HL-60 (cell line): ENCODE measurements at regions not wholly inside any gene's neighbourhood (a gene's known extent, or its start where the extent isn't known, plus 50 kb on each side); places are given as distances from the start of the nearest gene placed in this dataset.

ENCODE experiments used
- DNase-seq, 2 experiments: peaks; one replicate each; pipeline ENCODE4 v3.0.0-alpha.2; 2010 to 2020; ENCODE audit warnings: low read depth in 1 of 2, low spot score in 1 of 2
- H3K27ac ChIP-seq: fragments of 250-450 bp; sonication (Bioruptor Pico); replicated peaks from 2 replicates; pipeline ENCODE4 v1.5.1; 2020; ENCODE audit warnings: mild to moderate bottlenecking, moderate library complexity
- H3K27me3 ChIP-seq: fragments of 250-450 bp; sonication (Bioruptor Pico); 2 replicates; pipeline ENCODE4 v1.5.1; 2021; ENCODE audit warnings: mild to moderate bottlenecking, moderate library complexity; ENCODE audit not compliant: insufficient read depth, poor library complexity, severe bottlenecking
- H3K4me3 ChIP-seq: replicated peaks from 2 replicates; pipeline ENCODE4 v1.5.1; 2011; ENCODE audit warnings: mild to moderate bottlenecking, control low read depth, low read length; ENCODE audit not compliant: insufficient read depth
- CTCF ChIP-seq: IDR thresholded peaks from one replicate; pipeline ENCODE4 v1.5.1; 2011; ENCODE audit warnings: low read length, control low read depth, inconsistent platforms; ENCODE audit not compliant: insufficient read depth
- GABPA ChIP-seq: IDR thresholded peaks from 2 replicates; pipeline ENCODE4 v1.6.1; 2012; ENCODE audit warnings: low read depth
- POLR2AphosphoS5 ChIP-seq: IDR thresholded peaks from 2 replicates; pipeline ENCODE4 v1.6.1; 2012; ENCODE audit warnings: low read depth
- REST ChIP-seq: IDR thresholded peaks from 2 replicates; pipeline ENCODE4 v1.6.1; 2012; ENCODE audit warnings: low read depth; ENCODE audit not compliant: insufficient replicate concordance
- SPI1 ChIP-seq: IDR thresholded peaks from 2 replicates; pipeline ENCODE4 v1.6.1; 2012; ENCODE audit warnings: low read depth, mild to moderate bottlenecking, borderline replicate concordance

GRCh38 chr5:173524136-173524535, 92.3 kb downstream of the BOD1 start:
- no peak overlapping the region for H3K27ac ChIP-seq
- no peak for TF ChIP-seq CTCF
- TF ChIP-seq GABPA, result no peak
- TF ChIP-seq POLR2AphosphoS5, result no peak
- TF ChIP-seq SPI1, result no peak
- TF ChIP-seq REST, result no peak
- no peak for DNase-seq
- H3K4me3 ChIP-seq, result no peak overlapping the region
- H3K27me3 ChIP-seq, result peaks cover 6% of the 10 kb centered on the region

- DNase-seq, result no peak
- no peak overlapping the region for H3K27ac ChIP-seq
- TF ChIP-seq REST (no peak), POLR2AphosphoS5 (no peak), CTCF (no peak), SPI1 (no peak), GABPA (no peak)
- no peak overlapping the region for H3K4me3 ChIP-seq
- peaks cover 6% of the 10 kb centered on the region for H3K27me3 ChIP-seq
These were observed 93.1 kb downstream of the BOD1 start for GRCh38 chr5:173523388-173523787.

GRCh38 chr5:173522518-173522917, 93.9 kb downstream of the BOD1 start:
- no peak for DNase-seq
- H3K4me3 ChIP-seq, result no peak overlapping the region
- TF ChIP-seq GABPA (no peak), SPI1 (no peak), POLR2AphosphoS5 (no peak), CTCF (no peak)
- peaks cover 6% of the 10 kb centered on the region for H3K27me3 ChIP-seq
- H3K27ac ChIP-seq, result no peak overlapping the region

GRCh38 chr5:173518856-173519255, 97.6 kb downstream of the BOD1 start:
- Histone ChIP-seq H3K27me3 (peaks cover 5% of the 10 kb centered on the region), H3K27ac (no peak overlapping the region), H3K4me3 (no peak overlapping the region)
- DNase-seq, result no peak
- no peak for TF ChIP-seq POLR2AphosphoS5
- no peak for TF ChIP-seq REST
- TF ChIP-seq SPI1, result no peak
- no peak for TF ChIP-seq GABPA
- TF ChIP-seq CTCF, result no peak
